ENCODE measurements at regions not wholly inside any gene's neighbourhood (a gene's known extent, or its start where the extent isn't known, plus 50 kb on each side); places are given as distances from the start of the nearest gene placed in this dataset.

GRCh38 chrX:121135488-121136207, 88.2 kb downstream of the GLUD2 start:
- H3K9me3 Mint-ChIP-seq = no peaks in the 10 kb centered on the region
- DNase-seq (no peak), ATAC-seq (no peak)
- H3K27ac Mint-ChIP-seq = no peak overlapping the region
- no peaks in the 10 kb centered on the region for H3K36me3 Mint-ChIP-seq (ENCODE audit: low read depth)
- no peak overlapping the region for H3K4me3 Mint-ChIP-seq
- no peak for TF ChIP-seq CTCF (IDR thresholded peaks at IDR 0.05)
- ChIA-PET CTCF (no interaction called here), POLR2A (no interaction called here)
- no peaks in the 10 kb centered on the region for H3K27me3 Mint-ChIP-seq
- intact Hi-C loops (cut with micrococcal nuclease) = no loop called here
- no peaks in the 10 kb centered on the region for H3K4me1 Mint-ChIP-seq (ENCODE audit: low read depth)

GRCh38 chrX:121146059-121146628, 98.7 kb downstream of the GLUD2 start:
- ATAC-seq = no peak
- H3K4me1 Mint-ChIP-seq (ENCODE audit: low read depth) = no peaks in the 10 kb centered on the region
- H3K27ac Mint-ChIP-seq = no peak overlapping the region
- ChIA-PET POLR2A (no interaction called here), CTCF (no interaction called here)
- no peaks in the 10 kb centered on the region for H3K36me3 Mint-ChIP-seq (ENCODE audit: low read depth)
- no peak overlapping the region for H3K4me3 Mint-ChIP-seq
- no peak for DNase-seq
- no peaks in the 10 kb centered on the region for H3K27me3 Mint-ChIP-seq
- no peak for TF ChIP-seq CTCF (IDR thresholded peaks at IDR 0.05)
- H3K9me3 Mint-ChIP-seq = no peaks in the 10 kb centered on the region
- intact Hi-C loops (cut with micrococcal nuclease) = no loop called here

GRCh38 chrX:121150217-121150616, 102.8 kb downstream of the GLUD2 start:
- CTCF ChIA-PET = no interaction called here
- POLR2A ChIA-PET = no interaction called here
- no peak for ATAC-seq
- intact Hi-C loops (cut with micrococcal nuclease) = no loop called here
- no peak for DNase-seq
- no peak overlapping the region for H3K4me3 Mint-ChIP-seq
- no peaks in the 10 kb centered on the region for H3K9me3 Mint-ChIP-seq
- no peaks in the 10 kb centered on the region for H3K36me3 Mint-ChIP-seq (ENCODE audit: low read depth)
- no peaks in the 10 kb centered on the region for H3K4me1 Mint-ChIP-seq (ENCODE audit: low read depth)
- no peaks in the 10 kb centered on the region for H3K27me3 Mint-ChIP-seq
- no peak overlapping the region for H3K27ac Mint-ChIP-seq
- TF ChIP-seq CTCF (IDR thresholded peaks at IDR 0.05) = no peak

GRCh38 chrX:121151293-121151692, 103.9 kb downstream of the GLUD2 start:
- H3K27me3 Mint-ChIP-seq = no peaks in the 10 kb centered on the region
- no peaks in the 10 kb centered on the region for H3K36me3 Mint-ChIP-seq (ENCODE audit: low read depth)
- no peak overlapping the region for H3K4me3 Mint-ChIP-seq
- intact Hi-C loops (cut with micrococcal nuclease) = no loop called here
- ATAC-seq (no peak), DNase-seq (no peak)
- no peaks in the 10 kb centered on the region for H3K9me3 Mint-ChIP-seq
- no peak overlapping the region for H3K27ac Mint-ChIP-seq
- no peak for TF ChIP-seq CTCF (IDR thresholded peaks at IDR 0.05)
- H3K4me1 Mint-ChIP-seq (ENCODE audit: low read depth) = no peaks in the 10 kb centered on the region
- ChIA-PET POLR2A (no interaction called here), CTCF (no interaction called here)

GRCh38 chrX:121154858-121155404, 107.5 kb downstream of the GLUD2 start:
- no peaks in the 10 kb centered on the region for H3K9me3 Mint-ChIP-seq
- ATAC-seq (no peak), DNase-seq (no peak)
- H3K27ac Mint-ChIP-seq = no peak overlapping the region
- H3K4me3 Mint-ChIP-seq = no peak overlapping the region
- ChIA-PET POLR2A (no interaction called here), CTCF (no interaction called here)
- TF ChIP-seq CTCF (IDR thresholded peaks at IDR 0.05) = no peak
- no peaks in the 10 kb centered on the region for H3K4me1 Mint-ChIP-seq (ENCODE audit: low read depth)
- intact Hi-C loops (cut with micrococcal nuclease) = no loop called here
- no peaks in the 10 kb centered on the region for H3K36me3 Mint-ChIP-seq (ENCODE audit: low read depth)
- peaks cover 3% of the 10 kb centered on the region for H3K27me3 Mint-ChIP-seq

All from activated CD8-positive, alpha-beta T cell treated with anti-CD3 and anti-CD28 coated beads for 36 hours (primary cell).